Stimulated activated CD8-positive, alpha-beta memory T cell treated with anti-CD3 and anti-CD28 coated beads, Interleukin-12 subunit alpha, Interleukin-12 subunit beta, amount 100 ng/mL, for 4 hours (primary cell): ENCODE measurements at regions not wholly inside any gene's neighbourhood (a gene's known extent, or its start where the extent isn't known, plus 50 kb on each side); places are given as distances from the start of the nearest gene placed in this dataset.
"Not testable (repeated sequence)": the region's sequence is repeated elsewhere in the genome, so short reads cannot be mapped to it uniquely, and the experiment has no call there.

ENCODE experiments used
- DNase-seq: peaks from one replicate; pipeline ENCODE4 v3.0.0-alpha.2; 2020; ENCODE audit warnings: low read depth

DNA sequence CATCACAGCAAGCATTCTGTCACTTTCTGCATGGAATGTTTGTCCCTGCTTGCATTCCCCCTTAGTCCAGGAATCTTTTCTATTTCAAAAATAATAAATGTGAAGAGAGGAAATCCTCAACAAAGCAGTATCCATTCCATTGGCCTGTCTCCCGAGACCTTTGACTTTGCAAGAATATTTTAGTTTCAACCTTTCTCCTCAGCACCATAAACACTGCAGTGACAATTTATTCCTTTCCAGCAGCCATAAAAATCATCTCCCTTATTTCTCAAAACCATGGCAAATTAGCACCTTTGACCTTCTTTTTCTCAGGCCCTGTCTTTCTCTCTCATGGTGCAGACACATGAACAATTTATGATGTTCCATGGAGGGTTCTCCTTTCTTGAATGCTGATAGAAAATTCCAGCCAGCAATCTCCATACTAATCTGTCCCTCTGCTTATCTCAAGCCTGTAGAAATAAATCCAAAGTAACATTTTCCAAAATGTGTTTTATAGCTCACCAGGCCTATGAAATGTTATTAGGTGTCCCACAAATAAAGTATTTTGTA is 352.1 kb upstream of the CCL2 start:
- DNase-seq: no peak

DNA sequence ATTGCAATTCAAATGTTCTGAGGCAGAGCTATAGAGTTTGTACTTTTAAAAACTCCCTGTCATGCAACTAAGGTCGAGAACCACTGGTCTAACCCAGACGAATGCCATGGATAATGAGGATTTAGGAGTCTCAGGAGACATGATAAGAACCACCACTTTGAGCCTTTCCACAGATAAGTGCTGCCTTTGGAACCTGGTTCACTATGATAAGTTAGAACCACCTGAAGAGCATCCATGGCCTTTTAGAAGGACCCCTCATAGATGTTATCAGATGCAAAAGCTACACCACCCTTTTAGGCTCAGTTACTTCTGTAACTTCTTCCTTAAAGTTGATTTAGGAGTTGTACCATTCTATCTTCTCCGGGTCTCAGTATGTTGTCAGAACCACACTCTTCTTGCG is 350.6 kb upstream of the CCL2 start:
- no peak for DNase-seq

DNA sequence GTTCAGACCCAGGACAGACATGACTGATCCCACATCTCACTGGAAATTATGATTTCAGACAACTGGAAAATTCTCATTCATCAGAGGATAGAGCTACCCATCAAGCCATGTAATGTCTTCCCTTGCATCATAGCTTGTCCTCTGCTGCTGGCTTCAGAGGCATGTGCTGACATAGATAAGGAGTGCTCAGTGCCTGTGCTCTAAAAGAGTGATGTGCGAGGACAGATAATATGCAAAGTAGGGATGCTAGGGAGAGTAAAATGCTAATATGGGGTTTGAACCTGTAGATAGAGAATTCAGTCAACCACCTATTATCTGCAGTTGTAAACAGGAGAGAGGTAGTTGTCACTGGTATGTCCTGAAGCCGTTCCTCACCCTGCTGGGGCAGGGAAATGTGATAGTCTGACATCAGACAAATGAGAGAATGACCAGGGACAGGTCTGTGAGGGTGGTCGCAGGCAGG is 349.7 kb upstream of the CCL2 start:
- no peak for DNase-seq

DNA sequence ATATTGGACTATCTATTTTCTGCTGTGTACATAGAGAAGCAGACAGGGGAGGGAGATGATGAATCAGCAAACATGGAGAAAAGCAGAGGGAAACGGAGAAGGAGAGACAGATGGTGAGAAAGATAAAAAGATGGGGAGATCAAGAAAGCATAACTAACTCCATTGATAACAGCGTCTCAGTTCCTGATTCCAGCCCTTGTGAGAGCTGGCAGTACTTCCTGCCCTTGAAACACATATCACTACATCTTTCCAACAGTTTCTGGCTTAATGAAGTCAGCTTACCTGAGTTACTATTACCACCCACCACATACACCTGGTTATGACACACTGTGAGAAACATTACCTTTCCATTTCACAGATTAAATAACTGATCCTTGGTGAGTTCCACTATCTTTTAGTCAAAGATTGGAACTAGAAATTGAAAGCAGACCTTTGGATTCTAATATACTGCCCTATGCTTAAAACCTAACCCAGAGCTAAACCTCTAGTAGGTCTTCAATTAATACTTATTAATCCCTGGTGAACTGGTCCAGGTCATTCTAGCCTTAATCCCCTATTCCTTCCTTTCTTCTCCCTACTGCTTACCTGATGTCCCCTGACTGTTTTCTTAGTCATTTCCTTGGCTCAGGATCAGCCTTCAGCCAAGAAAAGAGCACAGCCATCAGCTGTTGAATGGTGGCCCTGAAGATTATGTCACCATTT is 346.6 kb upstream of the CCL2 start:
- DNase-seq: no peak

DNA sequence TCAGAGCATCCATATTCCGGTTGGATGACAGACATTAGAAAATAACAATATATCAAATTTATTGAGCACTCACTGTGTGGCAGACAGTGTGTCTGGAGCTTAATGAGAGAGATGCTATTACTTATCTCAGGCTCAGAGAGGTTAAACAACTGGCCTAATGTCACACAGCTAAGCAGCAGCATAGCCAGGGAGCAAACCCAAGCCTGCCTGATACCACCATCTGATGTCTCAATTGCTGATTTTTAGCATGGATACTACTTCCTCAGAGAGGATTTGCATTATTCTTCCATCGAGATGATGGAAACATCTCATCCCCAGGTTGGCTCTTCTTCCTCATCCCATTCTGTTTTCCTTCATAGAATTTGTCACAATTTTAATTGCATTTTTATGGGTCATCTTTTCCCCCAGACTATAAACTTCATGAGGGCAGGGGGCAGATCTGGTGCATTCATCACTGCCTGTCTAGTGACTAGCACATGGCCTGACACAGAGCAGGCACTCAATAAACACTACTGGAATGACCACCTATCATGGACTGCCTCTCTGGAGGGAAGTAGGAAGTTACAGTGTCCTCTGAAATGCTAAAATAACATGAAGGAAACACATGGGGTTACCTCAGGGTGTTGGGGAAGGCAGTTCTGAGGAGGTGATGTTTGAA is 344.8 kb upstream of the CCL2 start:
- DNase-seq: no peak

DNA sequence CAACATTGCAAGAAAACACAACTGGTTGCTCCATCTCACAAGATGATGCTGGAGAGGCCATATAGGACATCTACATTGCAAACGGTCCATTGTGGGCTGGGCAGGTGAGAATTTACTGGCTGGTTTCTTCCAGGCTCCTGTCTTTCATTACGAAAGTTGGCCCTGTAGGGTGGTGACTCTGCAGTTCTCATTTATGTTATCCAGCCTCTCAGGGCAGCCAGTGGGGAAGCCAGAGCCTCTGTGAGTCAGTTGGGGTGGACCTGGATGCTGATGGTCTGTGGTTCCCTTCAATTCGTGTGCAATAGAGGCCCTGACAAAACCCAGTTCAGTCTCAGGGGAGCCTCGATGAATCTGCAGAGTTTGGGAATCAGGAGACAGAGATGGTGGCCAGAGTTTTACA is 341.0 kb upstream of the CCL2 start:
- DNase-seq: no peak

DNA sequence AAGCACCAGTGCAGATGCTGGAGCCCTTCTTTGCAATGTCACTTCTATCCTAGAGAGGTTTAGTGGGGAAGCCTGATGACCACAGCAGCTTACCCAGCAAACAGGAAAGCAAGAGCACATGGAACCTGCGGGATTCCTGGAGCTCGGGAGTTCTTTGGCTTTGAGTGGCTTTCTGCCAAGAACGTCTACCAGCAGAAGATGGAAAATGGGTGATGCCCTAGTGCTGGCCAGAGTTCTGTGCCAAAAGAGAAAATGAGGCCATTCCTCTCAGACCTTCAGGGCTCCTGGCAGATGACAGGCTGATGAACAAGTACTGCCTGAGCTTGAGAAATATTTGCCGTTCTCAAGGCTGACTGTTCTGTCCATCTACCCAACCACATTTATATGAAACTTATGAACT is 332.1 kb upstream of the CCL2 start:
- no peak for DNase-seq

DNA sequence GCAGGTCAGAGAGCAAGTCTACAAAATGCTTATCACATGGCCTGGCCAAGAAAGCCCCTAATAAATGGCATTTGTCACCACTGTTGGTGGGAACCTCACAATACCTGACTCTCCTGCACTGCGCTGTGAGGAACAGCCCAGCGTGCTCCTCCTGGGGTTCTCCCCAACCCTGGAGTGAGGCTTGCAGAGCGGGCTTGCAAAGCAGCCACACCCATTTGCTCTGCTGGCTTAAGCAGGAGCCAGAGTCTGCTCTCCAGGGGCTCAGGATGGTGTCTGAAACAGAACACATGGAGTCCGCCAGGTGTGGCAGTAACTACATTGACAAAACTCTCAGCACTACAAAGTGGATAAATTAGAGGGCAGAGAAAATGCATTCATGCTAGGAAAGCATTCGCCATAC is 331.0 kb upstream of the CCL2 start:
- no peak for DNase-seq

DNA sequence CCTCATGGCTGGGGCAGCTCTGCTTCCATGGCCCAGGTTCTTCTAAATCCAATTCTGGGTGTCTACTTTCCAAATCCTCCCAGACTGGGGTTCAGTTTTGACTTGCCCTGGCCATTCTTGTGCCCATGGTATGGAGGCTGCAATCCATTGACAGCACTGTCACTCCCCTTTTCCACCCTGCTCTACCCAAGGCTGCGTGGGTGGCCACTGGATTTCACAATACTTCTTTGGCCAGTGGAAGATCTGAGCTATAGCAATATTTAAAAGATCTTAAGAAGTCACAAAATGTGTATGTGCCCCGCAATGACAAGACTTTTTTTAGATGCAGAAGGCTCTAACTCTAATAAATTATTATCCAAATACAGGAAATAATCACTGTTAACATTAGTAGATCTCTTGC is 329.4 kb upstream of the CCL2 start:
- no peak for DNase-seq

DNA sequence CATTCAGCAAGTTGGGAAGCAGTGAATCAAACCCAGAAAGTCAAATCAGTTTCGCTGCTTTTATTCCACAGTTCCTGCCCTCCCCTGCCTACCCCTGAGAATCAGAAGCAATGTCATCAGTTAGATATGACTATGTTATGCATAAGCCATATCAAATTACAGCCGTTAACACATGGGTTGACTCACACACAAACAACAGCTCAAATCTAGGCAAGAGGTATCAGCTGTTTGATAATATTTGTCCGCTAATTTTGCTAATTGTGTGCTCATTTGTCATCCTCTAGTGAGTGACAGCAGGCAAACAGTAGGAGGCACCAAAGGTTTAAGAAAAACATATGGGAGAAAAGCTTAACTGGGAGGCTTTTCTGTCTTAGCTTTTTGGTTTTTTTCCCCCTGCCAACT is 327.4 kb upstream of the CCL2 start:
- no peak for DNase-seq

DNA sequence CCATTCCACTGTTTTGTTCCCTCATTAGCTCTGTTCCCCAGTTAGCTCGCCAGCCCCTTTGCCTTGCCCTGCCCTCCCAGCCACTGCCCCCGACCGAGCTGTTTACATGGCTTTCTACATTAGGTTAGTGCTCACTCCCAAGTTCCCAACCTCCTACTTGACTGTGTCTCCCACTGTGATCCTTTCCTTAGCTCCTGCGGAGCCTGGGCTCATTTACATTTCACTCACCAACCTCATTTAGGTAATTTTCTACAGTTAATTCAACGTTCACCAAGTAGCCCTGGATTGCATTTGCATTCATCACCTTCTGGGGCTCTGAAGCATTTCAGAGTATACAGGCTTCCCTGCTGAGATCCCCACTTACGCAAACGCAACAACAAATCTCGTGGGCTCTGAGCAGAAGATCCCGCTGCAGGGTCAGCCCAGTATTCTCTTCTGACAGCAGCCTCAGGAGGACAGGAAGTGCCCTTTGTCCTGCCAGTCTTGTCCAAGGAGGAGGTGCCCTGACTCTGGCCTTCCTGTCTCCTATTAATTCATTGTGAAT is 325.8 kb upstream of the CCL2 start:
- DNase-seq: no peak

DNA sequence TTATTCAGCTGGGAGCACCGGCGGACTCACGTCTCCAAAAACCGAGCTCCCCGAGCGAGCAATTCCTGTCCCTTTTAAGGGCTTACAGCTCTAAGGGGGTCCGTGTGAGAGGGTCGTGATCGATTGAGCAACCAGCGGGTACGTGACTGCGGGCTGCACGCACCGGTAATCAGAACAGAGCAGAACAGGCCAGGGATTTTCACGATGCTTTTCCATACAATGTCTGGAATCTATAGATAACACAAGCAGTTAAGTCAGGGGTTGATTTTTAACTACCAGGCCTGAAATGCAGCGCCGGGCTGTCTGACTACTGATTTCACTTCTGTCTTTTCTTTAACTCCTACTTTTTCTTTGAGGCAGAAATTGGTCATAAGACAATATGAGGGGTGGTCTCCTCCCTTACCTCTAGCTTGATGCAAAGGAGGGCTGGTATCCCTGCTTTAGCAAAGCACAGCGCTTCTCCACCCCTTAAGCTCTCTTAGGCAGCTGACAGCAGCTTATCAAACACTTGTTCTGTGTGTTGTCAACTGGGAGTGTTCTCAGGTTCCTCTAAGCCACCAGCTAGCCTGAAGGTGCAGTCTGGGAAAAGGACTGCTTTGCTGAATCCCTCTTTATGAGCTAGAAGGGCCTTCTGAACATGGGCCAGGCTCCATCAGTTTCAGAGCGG is 323.8 kb upstream of the CCL2 start:
- not testable (repeated sequence) for DNase-seq

DNA sequence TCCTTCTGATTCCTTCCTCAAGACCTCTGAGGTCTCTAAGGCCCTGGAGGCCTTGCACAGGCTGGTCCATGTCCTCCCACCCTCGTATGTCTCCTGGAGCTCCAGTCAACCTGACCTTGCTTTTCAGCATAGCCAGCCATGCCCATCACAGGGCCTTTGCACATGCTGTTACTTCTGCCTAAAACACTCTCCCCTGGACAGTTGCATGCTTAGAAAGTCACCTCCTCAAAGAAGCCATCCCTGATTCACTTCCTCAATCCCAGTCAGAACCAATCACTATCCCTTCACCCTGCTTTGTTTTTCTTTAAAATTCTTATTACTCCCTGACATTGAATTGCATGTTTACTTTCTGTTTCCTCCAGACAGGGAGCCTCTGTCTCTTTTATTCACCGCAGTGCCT is 322.1 kb upstream of the CCL2 start:
- no peak for DNase-seq

DNA sequence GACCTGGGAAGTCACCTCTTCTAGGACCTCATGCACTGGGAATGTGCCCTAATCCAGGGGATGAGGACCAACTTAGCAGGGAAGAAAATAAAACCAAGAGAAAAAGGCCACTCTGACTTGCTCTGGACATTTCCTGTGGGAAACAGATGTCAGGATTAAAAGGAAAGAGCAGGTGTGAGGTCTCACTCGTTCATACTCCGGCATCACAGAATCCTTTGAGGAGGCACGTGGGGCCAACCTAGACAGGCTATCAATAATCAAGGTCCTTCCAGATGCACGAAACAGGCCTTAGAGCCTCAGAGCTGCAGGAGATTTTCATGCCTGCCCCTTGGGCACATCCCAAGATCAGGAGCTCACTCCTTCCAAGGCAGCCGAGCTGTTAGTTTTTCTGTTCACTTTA is 321.5 kb upstream of the CCL2 start:
- no peak for DNase-seq

DNA sequence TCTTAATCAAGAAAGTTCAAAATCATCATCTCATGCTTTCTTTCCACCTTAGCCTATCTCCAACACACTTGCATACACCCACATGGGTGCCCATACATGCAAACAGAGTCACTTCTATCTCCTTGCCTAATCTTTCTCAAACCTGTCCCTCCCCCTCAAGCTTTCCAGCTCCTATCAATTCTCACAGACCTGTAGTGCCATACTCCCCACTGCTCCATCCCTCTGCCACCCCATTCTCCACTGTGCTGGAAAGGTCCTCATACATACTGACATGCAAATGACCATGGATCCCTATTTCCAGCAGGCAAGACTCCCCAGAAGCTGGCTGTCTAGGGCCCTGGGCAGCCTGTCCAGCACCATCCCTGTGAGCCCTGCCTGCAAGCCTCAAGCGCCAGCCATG is 320.4 kb upstream of the CCL2 start:
- DNase-seq: no peak

DNA sequence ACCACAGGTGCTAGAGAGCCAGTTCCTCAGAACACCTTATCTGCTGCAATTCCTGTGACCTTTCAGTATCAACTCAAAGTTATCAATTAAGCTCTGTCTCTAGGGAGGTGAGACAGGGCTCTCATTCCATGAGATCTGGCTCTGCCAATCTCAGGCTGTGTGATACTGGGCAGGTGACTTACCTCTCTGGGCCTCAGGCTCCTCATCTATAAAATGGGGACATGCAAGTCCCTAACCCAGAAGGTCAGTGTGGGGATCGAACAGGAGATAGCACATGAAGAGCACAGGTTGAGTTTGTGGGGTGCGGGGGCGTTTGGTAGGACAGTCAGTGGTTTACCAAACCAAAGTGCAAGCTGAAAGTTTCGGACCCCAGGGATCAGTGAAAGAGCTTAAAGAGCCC is 319.3 kb upstream of the CCL2 start:
- no peak for DNase-seq

DNA sequence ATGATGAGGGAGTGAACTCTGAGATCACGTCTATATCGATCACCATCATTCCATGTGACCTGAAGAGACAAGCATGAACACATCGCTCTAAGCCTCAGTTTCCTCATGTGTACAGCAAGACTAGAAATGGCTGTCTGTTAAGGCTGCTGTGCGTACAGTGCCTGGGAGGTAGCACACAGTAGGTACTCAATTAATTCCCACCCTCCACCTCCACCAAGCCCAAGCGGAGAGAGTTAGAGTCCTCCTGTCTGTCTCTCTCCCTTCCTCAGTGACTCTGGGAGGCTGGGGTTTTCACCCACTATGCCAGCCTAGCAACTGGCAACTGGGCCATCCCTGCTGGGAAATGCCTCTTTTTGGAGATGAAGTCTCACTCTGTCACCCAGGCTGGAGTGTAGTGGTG is 318.3 kb upstream of the CCL2 start:
- no peak for DNase-seq

DNA sequence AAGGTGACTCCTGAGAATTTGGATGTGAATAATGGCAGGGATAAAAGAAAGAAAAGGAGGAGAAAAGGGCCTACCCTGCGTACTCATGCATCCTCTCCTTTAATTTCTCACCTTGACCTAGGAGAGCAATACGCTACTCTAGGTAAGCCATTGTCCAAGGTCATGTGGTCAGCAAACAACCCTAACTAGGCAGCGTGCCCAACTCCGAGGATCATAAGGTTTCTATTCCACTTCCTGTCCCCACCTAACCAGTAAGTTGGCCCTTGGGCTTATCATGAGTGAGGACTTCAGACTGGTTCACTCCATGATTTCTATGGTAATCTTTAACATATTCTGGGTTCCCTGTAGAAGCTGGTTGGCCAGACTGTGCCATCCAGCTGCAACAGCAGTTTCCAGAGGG is 315.1 kb upstream of the CCL2 start:
- DNase-seq: no peak

DNA sequence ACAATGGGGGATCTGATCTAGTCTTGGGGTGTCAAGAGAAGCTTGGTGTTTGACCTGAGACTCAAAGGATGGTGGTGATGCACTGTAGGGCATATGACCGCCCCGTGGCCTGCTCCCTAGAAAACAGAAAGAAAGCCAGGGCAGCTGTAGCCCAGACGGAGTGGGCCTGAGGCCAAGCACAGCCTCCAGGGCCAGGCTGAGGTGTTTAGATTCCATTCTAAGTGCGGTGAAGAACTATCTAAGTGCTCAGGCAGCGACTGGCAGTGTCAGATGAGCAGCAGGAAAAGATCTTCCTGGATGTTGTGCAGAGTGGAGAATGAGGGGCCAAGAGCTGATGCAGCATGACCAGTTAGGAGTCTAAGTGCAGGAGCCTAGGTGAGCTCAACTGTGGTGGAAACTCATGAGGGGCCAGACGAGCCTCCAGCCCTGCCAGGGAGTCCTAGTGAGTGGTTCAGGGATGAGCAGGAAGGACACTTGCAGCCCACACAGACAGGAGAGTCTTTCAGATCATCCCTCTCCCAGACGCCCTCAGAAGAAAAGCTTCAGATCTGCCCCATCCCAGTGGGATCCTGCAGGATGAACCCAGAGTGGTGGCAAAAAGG is 314.2 kb upstream of the CCL2 start:
- no peak for DNase-seq

DNA sequence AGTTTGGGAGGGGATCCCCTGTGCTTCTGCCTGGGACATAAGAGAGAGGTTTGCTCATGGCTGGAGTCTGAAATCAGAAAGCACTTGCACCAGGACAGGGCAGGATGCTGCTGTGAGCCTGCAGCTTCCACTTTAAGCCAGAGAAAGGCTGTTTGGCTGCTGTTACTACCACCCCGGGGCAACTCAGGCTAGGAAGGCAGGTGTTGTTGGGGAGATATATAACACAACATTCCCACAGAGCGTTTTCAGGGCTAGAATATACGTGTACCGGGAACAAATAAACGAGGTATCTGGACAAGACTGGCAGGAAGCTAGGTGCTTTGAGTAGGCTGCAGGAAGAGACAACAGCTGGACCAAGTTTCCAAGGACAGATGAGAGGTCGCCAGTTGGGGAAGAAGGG is 313.3 kb upstream of the CCL2 start:
- DNase-seq: no peak

DNA sequence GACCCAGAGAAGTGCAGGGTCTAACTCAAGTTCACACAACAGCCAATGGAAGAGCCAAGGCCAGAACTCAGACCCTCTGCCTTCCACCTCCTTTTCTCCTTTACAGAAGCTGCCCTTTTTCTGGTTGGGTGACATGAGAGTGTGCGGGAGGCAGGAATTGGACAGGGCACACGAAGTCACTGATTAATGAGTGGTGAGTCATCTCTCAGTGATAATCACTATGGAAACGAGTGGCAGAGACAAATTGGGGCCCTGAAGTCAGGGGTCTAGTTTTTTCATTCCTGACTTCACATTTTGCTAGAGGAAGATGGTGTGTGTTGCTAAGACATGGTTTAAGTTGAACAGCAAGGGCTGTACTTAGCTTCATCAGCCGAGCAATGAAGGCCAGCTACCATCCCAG is 312.7 kb upstream of the CCL2 start:
- DNase-seq: no peak

DNA sequence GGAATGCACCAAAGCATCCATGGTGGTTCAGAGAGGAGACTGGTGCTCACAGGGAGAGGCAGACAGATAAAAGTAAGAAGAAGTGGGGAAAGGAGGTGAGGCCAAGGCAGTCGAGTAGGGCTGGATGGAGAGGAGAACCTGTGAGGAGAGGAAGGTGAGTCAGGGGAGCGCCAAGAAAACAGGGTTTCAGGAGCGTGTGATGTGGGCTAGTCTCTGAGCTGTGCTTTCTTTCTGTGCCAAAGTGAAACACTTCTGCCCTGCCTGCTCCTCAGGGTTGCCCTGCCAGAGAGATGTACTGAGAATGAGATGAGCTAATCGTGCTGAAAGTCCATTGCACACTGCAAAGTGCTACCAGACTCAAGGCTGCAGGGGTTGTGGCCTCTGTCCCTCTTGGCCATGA is 310.7 kb upstream of the CCL2 start:
- no peak for DNase-seq

DNA sequence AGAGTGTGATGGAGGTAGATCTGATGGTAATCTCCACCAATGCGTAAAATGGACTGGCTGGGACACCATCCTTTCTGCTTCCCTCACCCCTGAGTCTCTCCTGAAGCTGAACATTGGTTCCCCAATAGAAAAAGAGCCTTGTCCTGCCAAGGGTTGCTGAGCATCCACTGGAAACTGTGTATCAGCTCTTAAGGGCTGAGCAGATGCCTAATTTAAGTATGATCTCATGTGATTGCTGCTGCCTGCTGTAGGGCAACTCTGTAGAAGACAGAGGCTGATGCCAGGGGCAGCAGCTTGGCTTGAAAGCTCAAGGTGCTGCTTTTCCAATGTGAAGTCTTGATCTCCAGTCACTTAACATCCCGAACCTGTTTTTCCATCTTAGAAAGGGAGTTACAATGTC is 310.3 kb upstream of the CCL2 start:
- DNase-seq: no peak
